GM18511 (cell line): ENCODE measurements at regions not wholly inside any gene's neighbourhood (a gene's known extent, or its start where the extent isn't known, plus 50 kb on each side); places are given as distances from the start of the nearest gene placed in this dataset.
"Not testable (repeated sequence)": the region's sequence is repeated elsewhere in the genome, so short reads cannot be mapped to it uniquely, and the experiment has no call there.

Experiments
- ATAC-seq: cut with Tn5 transposase; IDR thresholded peaks from one replicate; pipeline ENCODE4 v1.9.1; 2021; ENCODE audit warnings: mild to moderate bottlenecking, moderate library complexity; ENCODE audit not compliant: unreplicated experiment

DNA sequence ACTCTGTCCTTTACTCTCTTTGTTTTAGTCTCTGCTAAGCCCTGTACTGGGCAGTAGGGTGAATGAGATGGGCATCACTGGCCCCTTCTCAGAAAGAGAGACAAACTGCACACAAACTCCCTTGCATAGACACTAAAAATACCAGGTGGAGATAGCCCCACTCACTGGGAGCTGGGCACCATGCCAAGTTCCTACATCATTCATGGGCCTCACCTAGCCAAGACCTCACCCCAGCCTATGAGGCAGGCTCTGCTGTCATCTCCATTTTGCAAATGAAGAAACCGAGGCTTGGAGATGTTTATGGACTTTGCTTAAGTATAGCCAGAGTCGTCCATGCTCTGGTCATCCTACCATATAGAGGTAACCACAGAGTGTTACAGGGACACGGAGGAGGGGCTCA, 499.8 kb upstream of the CDH11 start:
- no peak for ATAC-seq

DNA sequence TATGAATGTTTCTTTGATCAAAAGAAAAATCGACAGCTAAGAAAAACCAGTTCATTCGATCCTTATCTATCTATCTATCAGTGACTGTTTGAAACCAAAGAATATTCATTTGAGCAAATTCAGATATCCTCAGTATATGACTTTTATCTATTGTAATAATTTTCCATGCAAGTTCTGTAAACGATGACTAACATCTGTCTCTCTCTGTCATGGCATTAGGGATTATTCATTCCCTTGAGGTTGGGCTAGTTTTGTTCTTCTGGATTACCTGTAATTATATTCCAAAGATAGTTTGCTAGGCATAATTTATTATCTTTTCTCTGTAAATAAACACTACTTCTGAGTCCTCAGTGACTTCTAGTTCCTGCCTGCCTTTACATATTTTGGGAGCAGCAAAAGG, 497.7 kb upstream of the CDH11 start:
- no peak for ATAC-seq

DNA sequence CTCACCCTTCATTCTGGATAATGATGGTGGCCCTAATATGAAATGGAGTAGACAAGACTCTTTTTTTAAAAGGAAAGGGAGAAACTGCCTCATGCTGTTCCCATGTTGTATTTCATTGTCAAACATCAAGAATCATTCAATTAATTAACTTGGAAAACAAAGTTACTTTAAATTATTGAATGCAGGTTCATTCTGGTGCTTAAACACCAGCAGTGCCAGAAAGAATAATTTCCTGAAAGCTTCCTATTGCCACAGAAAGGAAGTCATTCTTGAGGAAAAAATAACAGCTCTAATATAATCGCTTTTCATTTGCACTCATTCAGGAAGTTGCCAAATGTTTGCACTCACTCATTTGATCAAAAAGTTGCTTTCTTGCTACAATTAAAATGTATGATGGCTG, 497.1 kb upstream of the CDH11 start:
- ATAC-seq: no peak

DNA sequence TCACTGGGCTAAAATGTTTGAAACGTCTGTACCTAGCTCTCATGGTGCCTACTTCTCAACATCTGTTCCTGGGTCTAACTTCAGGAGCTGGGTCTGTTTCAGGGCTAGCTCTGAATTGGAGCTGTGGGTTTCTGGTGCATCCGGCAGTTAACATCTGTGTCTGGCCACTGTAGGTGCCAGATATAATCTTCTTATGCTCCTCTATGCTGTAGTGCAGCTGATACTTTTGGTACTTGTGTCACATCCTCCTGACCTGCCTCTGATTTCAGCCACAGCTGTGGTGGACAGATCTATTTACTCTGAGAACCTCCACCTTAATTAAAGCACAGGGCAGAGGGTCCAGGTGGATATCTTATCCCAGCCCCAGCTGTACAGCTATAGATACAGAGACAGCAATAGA, 496.5 kb upstream of the CDH11 start:
- ATAC-seq: no peak

DNA sequence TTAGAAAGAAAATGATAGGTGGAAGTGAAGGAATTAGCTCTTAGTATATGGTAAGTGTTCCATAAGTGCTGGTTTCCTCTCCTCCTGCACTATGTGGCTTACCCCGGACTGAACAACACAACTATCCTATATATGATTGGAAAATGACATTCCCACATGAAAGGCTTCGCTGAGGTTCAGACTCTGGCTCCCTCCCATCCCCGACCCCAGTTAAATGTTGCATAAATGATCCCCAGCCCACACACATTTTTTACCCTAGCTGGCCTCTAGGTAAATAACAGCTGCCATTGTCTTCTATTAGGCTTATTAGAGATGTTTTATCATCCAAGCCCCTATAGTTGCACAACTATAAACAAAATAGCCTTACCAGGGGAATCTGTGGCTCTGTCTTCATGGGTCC, 495.6 kb upstream of the CDH11 start:
- ATAC-seq: no peak

DNA sequence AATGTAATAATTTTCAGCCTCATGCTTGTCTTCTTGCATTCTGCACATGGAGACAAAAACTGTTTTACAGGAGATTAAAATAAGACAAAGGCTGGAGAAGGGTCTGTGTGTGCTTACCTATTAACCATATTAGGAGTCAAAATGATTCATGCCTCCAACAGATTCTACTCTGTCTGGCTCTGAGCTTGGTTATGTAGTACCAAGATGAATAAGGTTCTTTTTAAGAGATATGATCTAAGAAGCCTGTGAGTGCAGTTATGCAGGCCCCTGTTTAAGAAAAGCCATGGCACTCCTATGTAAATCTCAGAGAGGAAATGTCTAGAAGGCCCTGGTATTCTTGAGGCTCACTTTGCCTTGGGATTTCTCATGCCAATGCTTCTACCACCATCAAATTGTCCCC, 486.6 kb upstream of the CDH11 start:
- no peak for ATAC-seq

DNA sequence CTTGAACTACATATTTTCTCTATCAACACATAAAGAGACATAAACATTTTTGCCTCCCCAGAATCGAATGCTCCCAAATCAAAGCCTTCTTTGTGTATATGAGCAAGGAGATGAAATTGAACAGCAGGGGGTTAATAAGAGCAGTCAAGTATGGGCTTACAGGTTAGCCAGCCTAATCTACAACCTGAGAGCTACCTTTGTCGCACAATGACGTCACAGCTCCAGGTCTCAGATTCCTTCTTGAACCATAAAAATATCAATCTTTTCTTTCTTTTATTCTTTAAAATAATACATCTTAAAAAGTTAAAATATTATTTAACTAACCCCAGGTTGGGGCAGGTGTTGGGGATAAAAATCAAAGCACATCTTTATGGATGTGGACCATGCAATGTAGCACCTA, 482.9 kb upstream of the CDH11 start:
- no peak for ATAC-seq

DNA sequence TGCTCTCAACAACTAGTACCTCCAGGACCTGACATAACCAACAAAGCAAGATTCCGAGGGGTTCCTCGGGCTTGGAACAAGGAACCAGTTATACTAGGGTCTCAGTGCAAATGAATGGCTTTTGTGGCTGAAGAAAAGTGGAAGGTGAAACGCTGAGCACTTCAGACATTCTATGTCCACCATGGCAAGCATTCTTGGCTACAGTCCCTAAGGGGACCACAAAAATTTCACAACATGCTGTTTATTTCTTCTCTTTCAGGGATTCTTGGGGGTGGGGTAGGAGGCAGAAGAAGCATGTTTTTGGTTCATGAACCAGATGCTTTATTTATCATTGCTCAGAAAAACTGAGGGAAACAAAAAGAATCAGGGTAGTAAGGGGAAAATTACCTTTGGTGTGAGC, 479.9 kb upstream of the CDH11 start:
- ATAC-seq: no peak

DNA sequence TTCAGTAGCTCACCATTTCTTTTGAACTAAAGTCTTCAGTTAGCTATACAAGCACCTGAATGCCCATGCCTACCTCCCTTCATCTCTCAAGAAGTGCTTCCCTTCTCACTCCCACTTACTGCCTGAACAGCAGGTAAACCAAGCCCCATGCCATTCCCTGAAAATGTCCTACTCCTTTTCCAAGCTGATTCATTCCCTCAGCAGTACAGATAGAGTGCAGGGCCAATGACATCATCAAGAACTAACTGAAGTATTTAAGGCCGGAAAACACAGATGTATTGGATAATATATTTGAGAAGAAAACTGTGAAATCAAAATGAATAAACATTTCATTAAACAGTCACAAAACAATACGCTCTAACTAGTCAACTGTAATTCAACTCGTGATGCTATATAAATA, 478.8 kb upstream of the CDH11 start:
- ATAC-seq: no peak

DNA sequence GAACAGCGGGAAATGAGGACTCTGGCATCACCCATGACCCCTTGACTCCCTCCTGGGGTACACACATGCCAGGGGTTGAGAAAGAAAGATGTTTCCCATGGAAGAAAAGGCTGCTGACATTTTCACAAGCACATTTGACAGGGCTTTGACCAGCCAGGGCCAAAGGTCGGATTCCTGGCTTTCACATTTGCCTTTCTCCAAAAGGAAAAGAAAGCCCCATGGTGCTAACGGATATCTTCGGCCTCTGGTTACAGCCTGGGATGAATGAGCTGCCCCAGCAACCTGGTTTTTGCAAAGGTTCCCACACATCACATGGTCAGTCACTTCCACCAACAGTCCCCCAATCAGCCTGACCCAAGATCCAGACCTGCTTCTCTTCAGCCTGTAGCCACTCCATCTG, 478.2 kb upstream of the CDH11 start:
- no peak for ATAC-seq

DNA sequence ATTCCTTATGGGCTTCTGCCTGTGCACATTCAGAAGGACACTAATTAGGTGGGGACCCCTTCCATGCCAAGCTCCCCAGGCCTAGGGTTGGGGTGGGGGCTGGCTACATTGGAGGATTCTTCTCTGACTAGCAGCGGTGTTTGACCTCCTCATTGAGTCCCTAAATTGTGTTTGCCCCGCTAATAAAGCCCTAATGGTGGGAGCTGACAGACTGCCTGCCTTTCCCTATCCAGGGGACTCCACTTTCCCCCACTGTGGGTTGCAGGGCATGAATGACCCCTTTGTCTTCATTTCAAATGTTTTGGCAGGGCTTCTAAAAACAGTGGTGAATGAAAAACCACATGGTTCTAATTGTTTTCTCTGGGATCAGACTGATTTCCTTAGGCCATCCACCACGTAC, 476.8 kb upstream of the CDH11 start:
- no peak for ATAC-seq

DNA sequence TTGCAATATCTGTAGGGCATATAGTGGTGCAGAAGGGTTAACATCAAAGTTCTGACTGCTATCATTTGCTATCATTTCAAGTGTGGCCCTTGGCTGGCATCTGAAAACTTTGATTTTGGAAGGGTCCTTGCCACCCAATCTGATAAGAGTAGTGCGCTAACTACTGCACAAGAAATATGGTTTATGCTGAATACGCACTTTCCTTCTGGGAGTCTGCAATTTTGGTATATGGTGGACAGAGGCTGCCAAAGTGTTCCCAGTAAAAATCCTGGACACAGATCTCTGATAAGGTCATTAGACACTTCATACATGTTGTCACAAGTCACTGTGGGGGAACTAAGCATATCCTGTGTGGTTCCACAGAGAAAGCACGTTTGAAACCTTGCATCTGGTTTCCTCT, 461.6 kb upstream of the CDH11 start:
- no peak for ATAC-seq

DNA sequence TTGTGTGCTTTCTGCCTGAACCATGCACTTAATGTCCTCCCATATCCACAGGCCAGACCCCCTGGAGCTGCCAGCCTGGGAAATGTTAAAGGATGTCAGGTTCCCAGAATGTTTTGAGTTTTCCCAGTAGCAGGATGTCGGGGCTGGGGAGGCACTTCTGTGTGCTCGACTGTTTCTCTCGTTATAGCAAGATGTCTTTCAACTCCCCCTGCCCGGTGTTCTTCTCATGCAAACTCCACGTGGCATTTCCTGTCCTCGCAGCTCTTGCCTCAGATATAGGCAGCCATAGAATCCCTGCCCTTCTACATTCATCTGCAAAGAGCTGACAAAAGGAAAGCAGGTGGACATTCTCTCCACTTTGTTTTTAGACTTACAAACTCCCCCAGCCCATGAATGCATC, 457.2 kb upstream of the CDH11 start:
- ATAC-seq: no peak

DNA sequence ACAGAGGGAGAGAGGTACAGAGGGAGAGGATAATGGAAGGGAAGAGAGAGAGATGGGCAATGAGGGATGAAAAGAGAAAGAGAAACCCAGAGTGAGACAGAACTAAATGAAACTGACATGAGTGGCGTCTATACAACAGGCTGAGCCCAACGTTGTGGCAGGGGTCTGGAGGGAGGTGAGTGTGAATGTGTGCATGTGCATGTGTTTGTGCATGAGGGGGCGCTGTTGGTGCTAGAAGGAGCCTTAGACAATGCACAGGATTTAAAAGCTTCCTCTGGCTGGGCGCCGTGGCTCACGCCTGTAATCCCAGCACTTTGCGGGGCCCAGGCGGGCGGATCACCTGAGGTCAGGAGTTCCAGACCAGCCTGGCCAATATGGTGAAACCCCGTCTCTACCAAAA, 454.8 kb upstream of the CDH11 start:
- no peak for ATAC-seq

DNA sequence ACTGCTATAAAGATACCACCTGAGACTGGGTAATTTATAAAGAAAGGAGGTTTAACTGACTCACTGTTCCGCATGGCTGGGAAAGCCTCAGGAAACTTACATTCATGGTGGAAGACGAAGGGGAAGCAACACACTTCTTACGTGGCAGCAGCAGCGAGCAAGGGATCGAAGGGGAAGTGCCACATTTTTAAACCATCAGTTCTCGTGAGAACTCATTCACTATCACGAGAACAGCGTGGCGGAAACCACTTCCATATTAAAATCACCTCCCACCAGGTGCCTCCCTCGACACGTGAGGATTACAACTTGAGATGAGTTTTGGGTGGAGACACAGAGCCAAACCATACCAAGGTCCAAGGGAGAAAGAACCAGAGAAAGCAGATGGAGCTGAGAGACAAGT, 454.3 kb upstream of the CDH11 start:
- no peak for ATAC-seq

DNA sequence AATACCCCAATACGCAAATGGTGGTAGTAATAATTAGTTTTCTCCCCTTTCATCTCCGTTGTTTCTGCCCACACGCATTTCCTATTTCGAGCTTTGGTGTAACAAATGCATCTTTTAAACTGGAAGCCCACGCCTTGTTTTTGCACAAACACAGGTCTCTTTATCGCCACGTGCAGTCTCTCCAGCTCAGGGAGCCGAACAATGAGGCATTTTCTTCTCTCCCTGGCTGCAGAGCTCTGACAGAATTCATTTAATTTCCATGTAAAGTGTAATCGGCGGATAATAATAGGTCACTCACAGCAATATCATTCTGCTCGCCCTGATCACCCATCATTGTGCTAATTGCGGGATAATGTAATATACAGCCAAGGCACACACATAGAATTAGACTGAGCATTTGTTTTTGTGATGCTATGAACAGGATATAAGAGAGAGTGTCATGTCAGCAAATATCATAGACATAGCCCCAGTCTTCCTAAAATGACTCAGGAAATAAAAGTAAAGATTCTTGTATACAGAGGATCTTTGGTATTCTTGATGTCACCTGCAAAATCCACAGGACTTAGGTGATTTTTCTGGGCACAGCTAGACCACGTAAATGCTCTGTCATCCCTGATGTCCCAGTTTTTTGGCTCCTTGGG, 452.6 kb upstream of the CDH11 start:
- no peak for ATAC-seq

DNA sequence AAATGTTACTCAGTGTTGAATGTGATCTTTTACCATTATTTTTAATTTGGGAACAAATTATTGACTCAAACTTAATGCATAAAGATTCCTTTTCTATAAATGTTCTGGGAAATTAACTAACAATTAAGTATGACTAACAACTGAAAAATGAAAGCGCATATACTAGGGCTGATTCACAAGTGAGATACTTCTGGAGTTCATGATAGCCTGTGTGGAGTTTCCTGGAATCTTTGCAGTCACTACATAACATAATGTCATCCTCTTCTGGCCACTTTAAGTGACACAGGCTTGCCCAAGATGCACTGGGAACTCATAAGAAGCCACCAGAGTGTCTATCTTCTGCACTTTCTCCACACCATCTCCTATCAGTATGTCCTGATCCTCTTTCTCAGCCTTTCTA, 450.3 kb upstream of the CDH11 start:
- ATAC-seq: no peak

DNA sequence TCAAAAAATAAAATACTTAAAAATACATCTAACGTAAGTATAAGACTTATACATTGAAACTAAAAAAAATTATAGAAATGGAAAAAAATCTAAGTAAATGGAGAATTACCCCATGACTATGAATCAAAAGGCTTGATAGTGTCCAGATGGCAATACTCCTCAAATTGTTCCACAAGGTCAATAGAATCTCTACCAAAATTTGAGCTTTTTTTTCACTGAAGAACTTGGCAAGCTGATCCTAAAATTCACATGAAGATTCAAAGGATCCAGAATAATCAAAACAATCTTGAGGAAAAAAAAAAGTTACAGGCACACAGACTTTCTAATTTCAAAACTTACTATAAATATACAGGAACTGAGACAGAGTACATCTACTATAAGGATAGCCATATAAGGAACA, 448.4 kb upstream of the CDH11 start:
- no peak for ATAC-seq

DNA sequence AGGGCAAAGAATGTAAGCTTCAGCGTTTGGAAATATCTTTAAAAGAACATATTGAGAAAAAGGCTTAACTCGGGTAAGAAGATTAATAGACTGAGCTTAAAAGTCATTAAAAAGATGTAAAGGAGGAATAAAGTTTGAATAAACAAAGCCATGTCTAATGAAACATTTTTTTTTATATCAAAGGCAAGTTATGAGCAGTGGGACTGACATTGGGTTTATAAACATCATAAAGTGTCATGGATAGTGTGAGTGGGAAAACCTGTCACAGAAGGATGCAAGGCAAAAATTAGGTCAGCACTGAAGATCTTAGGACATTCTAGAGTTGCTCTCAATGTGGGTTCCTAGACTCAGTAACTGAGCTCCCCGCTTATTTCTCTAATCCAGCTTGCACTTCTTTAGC, 438.0 kb upstream of the CDH11 start:
- ATAC-seq: no peak

DNA sequence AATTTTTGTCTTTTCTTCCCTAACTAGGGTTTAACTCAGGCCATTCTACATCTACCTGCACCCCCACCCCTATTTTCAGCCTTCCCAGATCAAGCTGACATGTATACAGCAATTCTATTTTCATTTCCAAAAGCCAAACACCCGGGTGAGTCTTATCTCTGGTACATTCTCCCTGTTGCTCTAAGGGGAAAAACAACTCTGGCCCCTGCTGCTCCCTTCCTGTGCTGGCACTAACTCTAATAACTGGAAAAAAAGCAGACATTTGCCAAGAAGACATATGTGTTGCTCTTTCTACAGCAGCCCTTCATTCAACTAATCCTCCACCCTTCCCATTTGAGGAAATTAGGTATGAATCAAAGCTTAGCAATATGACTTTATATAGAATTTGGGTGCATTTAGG, 427.8 kb upstream of the CDH11 start:
- not testable (repeated sequence) for ATAC-seq

DNA sequence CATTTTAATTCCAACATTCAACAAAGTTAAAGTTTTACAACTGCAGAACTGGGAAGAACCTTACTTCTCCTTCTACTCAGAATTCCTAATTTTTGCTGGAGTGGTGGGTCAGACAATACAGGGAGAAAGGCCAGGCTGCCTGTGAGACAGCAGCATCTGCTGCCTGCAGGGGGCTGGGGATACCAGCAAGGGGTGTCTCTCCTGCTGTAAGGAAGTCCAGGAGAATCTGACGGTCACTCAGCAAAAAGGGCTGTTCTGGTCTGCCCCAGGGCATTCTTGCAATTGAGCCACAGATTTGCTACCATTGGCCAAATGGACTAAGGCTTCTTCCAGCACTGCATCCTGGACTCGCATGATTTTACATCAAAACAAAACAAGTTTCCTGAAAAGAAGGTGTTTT, 426.6 kb upstream of the CDH11 start:
- no peak for ATAC-seq

DNA sequence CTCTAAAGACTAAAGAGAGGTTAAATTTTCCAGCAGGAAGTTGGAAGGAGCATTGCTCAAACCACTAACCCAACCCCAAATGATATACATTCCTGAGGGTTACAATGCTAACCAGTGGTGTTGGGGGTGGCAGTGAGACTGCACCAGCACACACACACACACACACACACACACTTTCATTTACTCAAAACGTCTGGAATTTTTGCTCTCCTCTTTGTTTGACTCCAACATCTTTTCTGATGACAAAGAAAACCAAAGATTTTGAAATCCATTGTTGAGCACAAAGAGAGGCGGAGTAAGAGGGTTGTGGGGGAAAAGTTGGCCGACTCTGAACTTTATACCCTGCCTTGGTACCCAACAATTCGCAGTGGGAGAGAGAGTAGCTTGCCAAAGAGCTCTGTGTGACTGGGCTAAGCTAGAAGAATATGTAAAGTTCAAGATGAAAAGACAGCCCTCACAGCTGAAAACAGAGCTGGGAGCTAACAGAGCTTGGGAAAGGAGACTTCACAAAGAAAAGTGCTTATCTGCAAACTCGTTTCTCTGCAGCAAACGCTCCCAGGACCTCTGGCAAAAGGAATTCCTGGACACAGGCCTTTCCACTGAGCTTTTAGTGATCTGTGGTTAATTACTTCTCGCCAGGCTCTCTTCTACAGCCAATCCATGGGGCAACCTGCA, 426.0 kb upstream of the CDH11 start:
- ATAC-seq: no peak

DNA sequence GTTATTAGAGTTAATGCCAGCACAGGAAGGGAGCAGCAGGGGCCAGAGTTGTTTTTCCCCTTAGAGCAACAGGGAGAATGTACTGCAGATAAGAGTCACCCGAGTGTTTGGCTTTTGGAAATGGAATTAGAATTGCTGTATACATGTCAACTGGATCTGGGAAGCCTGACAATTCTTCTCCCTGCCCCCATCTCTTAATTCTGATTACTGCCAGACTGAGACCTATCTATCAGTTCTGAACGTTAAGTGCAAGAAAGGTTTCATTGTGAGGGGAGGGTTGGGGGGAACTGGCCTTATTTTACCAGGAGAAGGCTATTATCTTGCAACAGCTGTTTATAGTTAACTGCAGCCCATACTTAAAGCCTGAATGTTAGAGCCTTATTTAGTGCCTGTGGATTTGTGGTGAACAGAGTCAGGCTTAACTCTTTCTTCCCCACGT, 424.5 kb upstream of the CDH11 start:
- ATAC-seq: no peak
